Endothelial cell of umbilical vein (primary cell): ENCODE measurements at regions not wholly inside any gene's neighbourhood (a gene's known extent, or its start where the extent isn't known, plus 50 kb on each side); places are given as distances from the start of the nearest gene placed in this dataset.

ENCODE experiments used
- BruUV-seq: library from RNA; stranded (reverse); fragments of 400-500 nt; replicated peaks from 2 replicates; lab custom pipeline; 2021; lab: Mats Ljungman, UMichigan
- CTCF ChIA-PET: fragments of 300-600, 350-600 bp; sonication (Branson Sonifier 250); formaldehyde crosslinking; loops from one replicate; lab custom pipeline; 2021; ENCODE audit warnings: antibody characterized with exemption, inconsistent platforms; lab: Charles Lee
- POLR2A ChIA-PET: fragments of 300-600, 350-600 bp; sonication (Branson Sonifier 250); formaldehyde crosslinking; loops from one replicate; lab custom pipeline; 2021; ENCODE audit warnings: antibody characterized with exemption, inconsistent platforms; lab: Charles Lee
- DNase-seq: peaks from one replicate; pipeline ENCODE4 v3.0.0-alpha.2; 2011; ENCODE audit warnings: low read depth, low spot score
- FAIRE-seq: peaks from 2 replicates; lab custom pipeline; 2011; peaks lifted over from hg19 to GRCh38; lab: Jason Lieb, UNC
- H2AFZ ChIP-seq: 2 replicates; pipeline ENCODE4 v1.6.0; 2012; ENCODE audit warnings: low read depth, low read length, control low read depth, inconsistent platforms
- H3K27ac ChIP-seq: 2 replicates; pipeline ENCODE4 v1.5.1; 2011; ENCODE audit warnings: low read depth, mild to moderate bottlenecking, control low read depth, low read length, moderate library complexity; ENCODE audit not compliant: insufficient read depth
- H3K27me3 ChIP-seq, 2 experiments: 2 replicates each; pipeline versions ENCODE4 v1.6.0 to v1.6.1; 2011; ENCODE audit warnings: low read length in 2 of 2, mixed read lengths in 1 of 2; ENCODE audit not compliant: control insufficient read depth in 2 of 2, insufficient read depth in 2 of 2
- H3K36me3 ChIP-seq, 2 experiments: 2 replicates in 1 of 2; 3 replicates in 1 of 2; pipeline ENCODE4 v1.5.1; 2011; ENCODE audit warnings: low read length in 2 of 2, mild to moderate bottlenecking in 1 of 2, moderate library complexity in 1 of 2; ENCODE audit not compliant: control insufficient read depth in 2 of 2, insufficient read depth in 2 of 2; ENCODE audit errors: extremely low read depth in 1 of 2
- H3K4me1 ChIP-seq: 3 replicates; pipeline ENCODE4 v1.5.1; 2011; ENCODE audit warnings: mild to moderate bottlenecking, low read length; ENCODE audit not compliant: control insufficient read depth, insufficient read depth; ENCODE audit errors: extremely low read depth
- H3K4me2 ChIP-seq: 2 replicates; pipeline ENCODE4 v1.6.1; 2011; ENCODE audit warnings: low read length, control low read depth, mixed read lengths; ENCODE audit not compliant: insufficient read depth
- H3K4me3 ChIP-seq, 3 experiments: fragments of 200-600 bp in 1 of 3; sonication (generic), shearing (Covaris generic) in 1 of 3; replicated peaks in 1 of 3; 2 replicates each; pipeline ENCODE4 v1.5.1; 2011 to 2016; ENCODE audit warnings: control low read depth in 3 of 3, low read length in 3 of 3, mild to moderate bottlenecking in 2 of 3, inconsistent platforms in 1 of 3, low read depth in 1 of 3, moderate library complexity in 1 of 3; ENCODE audit not compliant: insufficient read depth in 1 of 3
- H3K79me2 ChIP-seq: 2 replicates; pipeline ENCODE4 v1.6.0; 2012; ENCODE audit warnings: low read length, inconsistent platforms; ENCODE audit not compliant: control insufficient read depth, insufficient read depth
- H3K9ac ChIP-seq: replicated peaks from 2 replicates; pipeline ENCODE3; 2011; ENCODE audit warnings: low read length, control low read depth; ENCODE audit not compliant: insufficient read depth; ENCODE audit errors: extremely low read depth
- H3K9me1 ChIP-seq: replicated peaks from 3 replicates; pipeline ENCODE4 v1.6.0; 2011; ENCODE audit warnings: mild to moderate bottlenecking, low read length; ENCODE audit not compliant: control insufficient read depth, insufficient read depth; ENCODE audit errors: extremely low read depth
- H3K9me3 ChIP-seq: replicated peaks from 2 replicates; pipeline ENCODE4 v1.5.1; 2012; ENCODE audit warnings: low read length, inconsistent platforms; ENCODE audit not compliant: control insufficient read depth, insufficient read depth
- H4K20me1 ChIP-seq: replicated peaks from 2 replicates; pipeline ENCODE3; 2011; ENCODE audit warnings: mild to moderate bottlenecking, low read length; ENCODE audit not compliant: control insufficient read depth, insufficient read depth; ENCODE audit errors: extremely low read depth
- CTCF ChIP-seq, 2 donors: IDR thresholded peaks; 1 replicate in 1 of 2; 2 replicates in 1 of 2; pipeline ENCODE4 v1.5.1; 2011; ENCODE audit warnings: low read length in 2 of 2, mild to moderate bottlenecking in 2 of 2, moderate library complexity in 2 of 2, control low read depth in 1 of 2, inconsistent platforms in 1 of 2, low read depth in 1 of 2; ENCODE audit not compliant: insufficient read depth in 1 of 2; ENCODE audit errors: extremely low read depth in 1 of 2
- EZH2 ChIP-seq: IDR thresholded peaks from 2 replicates; pipeline ENCODE4 v1.6.1; 2012; ENCODE audit warnings: borderline replicate concordance, low read depth, mild to moderate bottlenecking, moderate library complexity, low read length, inconsistent platforms; ENCODE audit not compliant: severe bottlenecking
- FOS ChIP-seq: IDR thresholded peaks from 2 replicates; pipeline ENCODE4 v1.6.1; 2011; ENCODE audit warnings: mild to moderate bottlenecking, low read length, moderate library complexity, borderline replicate concordance; ENCODE audit not compliant: insufficient read depth
- GATA2 ChIP-seq: IDR thresholded peaks from 2 replicates; pipeline ENCODE4 v1.7.0; 2011; ENCODE audit warnings: low read depth, mild to moderate bottlenecking, moderate library complexity, mixed read lengths, low read length; ENCODE audit not compliant: insufficient read length, insufficient read depth
- JUN ChIP-seq: IDR thresholded peaks from 2 replicates; pipeline ENCODE4 v1.6.1; 2011; ENCODE audit warnings: borderline replicate concordance, low read depth; ENCODE audit not compliant: insufficient read length, insufficient read depth
- MYC ChIP-seq: IDR thresholded peaks from one replicate; pipeline ENCODE4 v1.6.1; 2011; ENCODE audit warnings: mild to moderate bottlenecking, low read depth, low read length
- POLR2A ChIP-seq: IDR thresholded peaks from 2 replicates; pipeline ENCODE4 v1.6.1; 2012; ENCODE audit warnings: low read depth, mild to moderate bottlenecking, control low read depth, low read length
- POLR2AphosphoS5 ChIP-seq: IDR thresholded peaks from 2 replicates; pipeline ENCODE4 v1.6.1; 2012; ENCODE audit warnings: low read depth, mild to moderate bottlenecking, control low read depth, low read length, moderate library complexity; ENCODE audit not compliant: insufficient read depth
- dilution Hi-C: fragments of 300-500 bp; cut with MboI; formaldehyde crosslinking; loops from one replicate; pipeline ENCODE4 v1.15.0; 2019; ENCODE audit warnings: low sequenced_read_pairs; ENCODE audit not compliant: extremely low pct_ligation_motif_present
- intact Hi-C: fragments of 100-400 bp; cut with micrococcal nuclease; formaldehyde crosslinking; loops from one replicate; pipeline ENCODE4 v1.10.0; 2022
- TF ChIP-seq, protein P1 (sequence below): IDR thresholded peaks from 2 replicates; pipeline ENCODE4 v1.6.1; 2011; ENCODE audit not compliant: insufficient read depth, insufficient read length

DNA sequence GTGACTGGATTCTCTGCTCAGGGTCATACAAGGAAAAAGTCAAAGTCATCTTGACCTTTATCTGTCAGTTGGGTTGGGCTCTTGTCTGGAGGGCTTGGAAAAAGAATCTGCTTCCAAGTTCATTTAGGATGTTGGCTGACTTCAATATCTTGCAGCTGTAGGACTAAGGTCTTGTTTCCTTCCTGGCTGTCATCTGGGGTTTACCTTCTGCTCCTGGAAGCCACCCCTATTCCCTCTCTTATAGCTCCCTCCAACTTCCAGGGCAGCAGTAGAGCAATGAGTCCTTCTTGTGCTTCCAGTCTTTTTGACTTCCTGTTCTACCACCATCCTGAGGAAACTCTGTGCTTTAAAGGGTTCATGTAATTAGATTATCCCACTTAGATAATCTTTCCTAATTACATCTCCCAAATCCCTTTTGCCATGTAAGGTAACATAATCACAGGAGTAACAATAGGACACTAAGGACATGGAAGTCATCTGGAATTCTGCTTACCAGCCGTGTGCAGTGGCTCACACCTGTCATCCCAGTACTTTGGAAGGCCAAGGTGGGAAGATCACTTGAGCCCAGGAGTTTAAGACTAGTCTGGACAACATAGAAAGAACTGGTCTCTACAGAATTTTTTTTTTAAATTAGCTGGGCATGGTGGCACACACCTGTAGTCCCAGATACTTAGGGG lies 170.7 kb upstream of the KITLG start:
- no peaks in the 10 kb centered on the region for H3K9me3 ChIP-seq
- no peak for DNase-seq
- no peak overlapping the region for H3K4me3 ChIP-seq
- H3K4me2 ChIP-seq: no peak overlapping the region
- intact Hi-C loops: no loop called here
- TF ChIP-seq MYC (no peak), FOS (no peak), POLR2AphosphoS5 (no peak), POLR2A (no peak), GATA2 (no peak), EZH2 (no peak), CTCF (IDR thresholded peaks at IDR 0.05; ENCODE audit: extremely low read depth in 1 of 2, insufficient read depth in 1 of 2, low read depth in 1 of 2, low read length in 2 of 2) (no peak), JUN (no peak)
- TF ChIP-seq, protein P1, sequence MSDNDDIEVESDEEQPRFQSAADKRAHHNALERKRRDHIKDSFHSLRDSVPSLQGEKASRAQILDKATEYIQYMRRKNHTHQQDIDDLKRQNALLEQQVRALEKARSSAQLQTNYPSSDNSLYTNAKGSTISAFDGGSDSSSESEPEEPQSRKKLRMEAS: no peak
- no peaks in the 10 kb centered on the region for H3K9me1 ChIP-seq
- dilution Hi-C loops: no loop called here
- peaks cover 3% of the 10 kb centered on the region for H3K4me1 ChIP-seq
- no peaks in the 10 kb centered on the region for H4K20me1 ChIP-seq
- no peak for FAIRE-seq
- ChIA-PET POLR2A (no interaction called here), CTCF (interaction anchor here (1.1 kb wide), 1 partner anchor 12 kb away, joined by 4 read pairs; no protein-coding TSS in a partner anchor)
- no peaks in the 10 kb centered on the region for H3K79me2 ChIP-seq
- H3K36me3 ChIP-seq: no peaks in the 10 kb centered on the region
- H3K27ac ChIP-seq: no peak overlapping the region
- no TSS peak for BruUV-seq
- H3K9ac ChIP-seq: no peak overlapping the region
- no peaks in the 10 kb centered on the region for H3K27me3 ChIP-seq
- H2AFZ ChIP-seq: no peak overlapping the region
